GM18951 (cell line): ENCODE measurements at regions not wholly inside any gene's neighbourhood (a gene's known extent, or its start where the extent isn't known, plus 50 kb on each side); places are given as distances from the start of the nearest gene placed in this dataset.
A peak's percentile ranks its signal among the peaks of the same experiment; 100 is the strongest.

Experiments used
- POLR2A ChIP-seq: IDR thresholded peaks from 4 replicates; pipeline ENCODE4 v1.6.1; 2011; ENCODE audit warnings: mild to moderate bottlenecking; ENCODE audit not compliant: insufficient read length, insufficient read depth; ENCODE audit errors: extremely low read depth
- in situ Hi-C: fragments of 300-500 bp; cut with MboI; formaldehyde crosslinking; loops from one replicate; pipeline ENCODE4 v1.12.0; 2022; ENCODE audit warnings: low sequenced_read_pairs, mixed read lengths, inconsistent platforms; ENCODE audit not compliant: unreplicated experiment

DNA sequence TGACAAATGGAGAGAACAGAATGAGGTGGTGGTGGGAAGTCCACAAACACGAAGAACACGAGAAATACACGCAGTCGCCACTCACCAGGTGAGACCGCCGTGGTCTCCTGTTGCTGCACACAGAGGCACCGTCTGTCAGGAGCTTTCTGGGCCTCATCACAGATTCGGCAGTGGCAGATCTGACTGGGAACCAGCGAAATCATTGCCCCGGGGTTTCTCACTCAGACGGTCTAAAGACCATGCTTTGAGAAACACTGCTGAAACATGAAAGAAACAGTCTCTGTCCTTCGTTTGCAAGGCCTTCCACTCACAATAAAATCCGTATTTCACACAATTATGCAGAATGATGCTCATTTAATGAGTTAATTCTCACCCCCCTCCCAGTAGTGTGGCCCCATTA, 130.9 kb upstream of the AFDN start:
- in situ Hi-C loops: no loop called here
- TF ChIP-seq POLR2A: no peak

DNA sequence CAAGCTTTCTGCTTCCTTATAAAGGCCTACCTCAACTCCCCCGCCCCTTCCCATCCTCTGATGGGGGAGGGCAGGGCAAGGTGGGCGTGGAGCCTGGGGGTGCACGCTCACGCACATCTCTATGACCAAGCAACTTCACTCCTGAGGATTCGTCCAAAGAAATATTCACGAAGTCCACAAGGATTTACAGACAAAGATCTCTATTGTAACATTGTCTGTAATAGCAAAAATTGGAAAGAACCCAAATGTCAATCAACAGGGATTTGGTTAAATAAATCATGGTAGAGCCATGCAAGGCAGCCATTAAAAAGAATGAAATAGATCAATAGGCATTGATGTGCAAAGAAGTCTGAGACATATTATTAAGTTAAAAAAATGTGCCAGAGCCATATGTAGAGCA, 130.4 kb upstream of the AFDN start:
- in situ Hi-C loops: no loop called here
- no peak for TF ChIP-seq POLR2A

DNA sequence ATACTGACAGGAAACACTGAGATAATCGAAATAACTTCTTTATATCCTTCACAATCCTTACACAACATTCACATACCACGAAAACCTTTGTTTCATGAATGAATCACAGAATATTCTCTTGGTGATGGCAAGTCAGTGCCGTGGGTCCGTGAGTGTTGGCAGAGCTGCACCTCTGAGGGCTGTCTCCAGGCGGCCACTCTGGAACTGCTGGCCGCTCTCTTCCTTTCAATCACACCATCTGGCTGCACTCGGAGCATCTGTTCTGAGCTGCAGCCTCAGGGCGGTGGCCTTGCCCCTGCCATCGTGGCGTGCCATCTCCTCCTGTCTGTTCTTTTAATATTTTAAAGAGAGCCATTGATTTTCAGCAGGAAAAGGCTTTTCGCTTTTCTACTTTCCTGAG, 129.4 kb upstream of the AFDN start:
- no peak for TF ChIP-seq POLR2A
- in situ Hi-C loops: no loop called here

DNA sequence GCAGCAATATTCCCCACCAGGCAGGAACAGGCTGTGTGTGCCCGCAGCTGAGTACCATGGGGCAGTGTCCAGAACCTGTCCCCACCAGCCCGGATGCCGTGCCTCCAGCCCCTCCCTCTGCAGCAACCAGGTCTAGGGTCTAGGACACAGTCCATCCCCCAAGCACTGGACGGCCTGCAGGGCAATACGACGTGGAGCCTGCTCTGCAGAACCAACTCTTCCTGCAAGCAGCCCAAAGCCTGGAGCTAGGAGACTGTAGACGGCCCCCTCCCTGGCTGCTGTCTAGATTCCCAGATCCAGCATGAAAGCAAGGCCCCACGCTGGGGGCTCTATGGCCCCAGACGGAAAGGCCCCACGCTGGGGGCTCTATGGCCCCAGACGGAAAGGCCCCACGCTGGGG, 128.2 kb upstream of the AFDN start:
- TF ChIP-seq POLR2A: no peak
- in situ Hi-C loops: no loop called here

DNA sequence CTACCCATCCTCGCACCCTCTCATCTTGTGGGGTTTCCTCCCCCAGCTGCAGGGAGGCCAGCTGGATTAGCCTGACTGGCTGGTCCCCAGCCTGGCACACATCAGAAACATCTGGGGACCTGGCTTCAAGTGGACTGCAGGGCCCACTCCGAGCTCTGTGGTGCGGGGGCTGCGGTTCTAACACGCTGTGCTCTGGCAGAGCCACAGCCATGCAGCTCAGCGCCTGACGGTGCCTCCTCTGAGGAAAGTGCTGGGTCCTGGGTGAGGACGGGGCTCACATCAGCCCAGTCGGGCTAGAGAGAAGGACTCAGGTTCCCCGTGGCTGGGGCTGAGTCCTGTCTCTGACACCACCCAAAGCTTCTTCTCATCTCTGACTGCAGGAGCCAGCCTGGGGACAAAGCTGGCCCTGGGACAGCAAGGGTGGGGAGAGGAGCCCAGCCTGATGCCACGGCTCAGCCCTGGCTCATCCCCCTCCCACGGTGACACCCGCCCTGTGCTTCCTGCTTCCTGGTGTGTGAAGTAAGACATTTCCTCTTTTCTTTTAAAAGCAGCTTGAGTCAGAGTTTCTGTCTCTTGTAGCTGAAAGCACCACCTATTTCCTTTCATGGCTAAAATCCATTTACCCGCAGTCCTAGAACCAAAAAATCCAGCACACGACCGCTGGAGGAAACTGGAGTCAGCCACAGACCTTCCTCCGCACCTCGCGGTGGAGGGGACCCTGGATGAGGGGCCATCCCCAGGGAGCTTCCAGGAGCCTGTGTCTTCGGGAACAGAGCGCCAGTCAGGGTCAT, 127.4 kb upstream of the AFDN start:
- TF ChIP-seq POLR2A: peak; percentile 37
- in situ Hi-C loops: no loop called here

DNA sequence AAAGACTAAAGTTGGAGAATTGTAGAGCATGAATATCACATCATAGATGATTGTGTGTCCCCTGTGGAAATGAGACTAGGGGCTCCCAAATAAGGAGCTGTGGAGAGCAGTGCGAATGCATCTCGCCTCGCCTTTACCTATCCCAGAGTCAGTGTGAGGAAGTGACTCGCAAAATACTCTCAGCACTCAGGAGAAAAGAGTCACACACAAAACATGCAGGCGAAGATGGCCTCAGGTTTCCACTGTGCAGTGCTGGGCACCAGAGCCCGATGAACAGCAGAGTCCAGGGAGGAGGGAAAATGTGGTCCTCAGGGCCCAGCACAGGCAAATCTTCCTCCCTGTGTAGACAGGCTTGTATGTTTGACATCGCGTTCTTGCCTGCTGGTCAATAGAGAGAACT, 126.5 kb upstream of the AFDN start:
- in situ Hi-C loops: no loop called here
- no peak for TF ChIP-seq POLR2A

DNA sequence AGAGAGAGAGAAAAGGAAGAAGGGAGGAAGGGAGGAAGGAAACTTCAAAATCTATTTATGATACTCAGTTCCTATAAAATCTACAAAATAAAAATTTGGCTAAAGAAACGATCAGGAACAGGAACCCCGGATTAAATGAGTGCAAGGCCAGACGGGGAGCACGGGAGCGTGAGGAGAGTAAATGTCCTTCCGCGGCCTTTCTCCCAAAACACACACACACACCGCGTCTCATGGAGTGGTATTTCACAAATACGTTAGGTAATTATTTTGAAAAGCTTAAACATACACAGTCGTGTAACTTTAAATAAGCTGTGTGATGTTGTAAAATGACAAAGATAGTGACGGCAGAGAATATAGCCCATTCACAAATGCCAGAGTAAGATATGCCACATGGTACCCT, 125.7 kb upstream of the AFDN start:
- in situ Hi-C loops: no loop called here
- no peak for TF ChIP-seq POLR2A

DNA sequence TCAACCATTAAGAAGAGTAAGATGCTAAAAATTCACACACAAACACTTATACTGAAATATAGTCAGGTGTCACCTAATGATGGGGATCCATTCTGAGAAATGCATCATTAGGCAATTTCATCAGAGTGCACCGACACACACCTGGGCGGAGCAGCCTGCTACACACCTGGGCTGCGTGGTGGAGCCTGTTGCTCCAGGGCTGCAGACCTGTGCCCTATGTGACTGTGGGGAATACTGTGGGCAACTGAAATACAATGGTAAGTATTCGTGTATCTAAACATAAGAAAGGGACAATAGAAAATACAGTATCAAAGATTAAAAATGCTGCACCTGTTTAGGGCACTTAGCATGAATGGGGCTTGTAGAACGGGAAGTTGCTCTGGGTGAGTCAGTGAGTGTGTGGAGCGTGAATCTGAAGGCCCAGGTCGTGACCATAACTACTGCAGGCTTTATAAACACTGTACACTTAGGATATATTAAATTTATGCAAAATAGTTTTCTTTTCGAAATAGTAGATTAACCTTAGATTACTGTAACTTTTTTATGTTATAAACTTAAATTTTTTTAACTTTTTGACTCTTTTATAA, 124.4 kb upstream of the AFDN start:
- no peak for TF ChIP-seq POLR2A
- in situ Hi-C loops: no loop called here

DNA sequence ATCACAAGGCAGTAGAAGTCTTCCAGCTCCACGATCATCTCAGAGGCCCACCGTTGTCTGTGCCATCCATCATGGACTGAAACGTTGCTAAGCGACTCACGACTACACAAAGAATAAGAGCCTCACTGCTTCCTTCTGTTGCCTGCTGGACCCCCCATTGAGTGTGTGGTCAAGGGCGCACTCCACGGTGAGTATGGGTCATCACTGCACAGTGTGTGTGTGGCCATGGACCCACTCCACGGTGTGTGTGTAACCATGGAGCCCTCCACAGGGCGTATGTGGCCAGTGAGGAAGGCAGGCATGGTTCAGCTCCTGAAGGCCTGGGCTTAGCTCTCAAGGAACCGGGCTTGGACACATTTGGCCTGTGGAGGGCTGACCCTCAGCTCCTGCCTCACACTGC, 123.4 kb upstream of the AFDN start:
- no peak for TF ChIP-seq POLR2A
- in situ Hi-C loops: no loop called here

DNA sequence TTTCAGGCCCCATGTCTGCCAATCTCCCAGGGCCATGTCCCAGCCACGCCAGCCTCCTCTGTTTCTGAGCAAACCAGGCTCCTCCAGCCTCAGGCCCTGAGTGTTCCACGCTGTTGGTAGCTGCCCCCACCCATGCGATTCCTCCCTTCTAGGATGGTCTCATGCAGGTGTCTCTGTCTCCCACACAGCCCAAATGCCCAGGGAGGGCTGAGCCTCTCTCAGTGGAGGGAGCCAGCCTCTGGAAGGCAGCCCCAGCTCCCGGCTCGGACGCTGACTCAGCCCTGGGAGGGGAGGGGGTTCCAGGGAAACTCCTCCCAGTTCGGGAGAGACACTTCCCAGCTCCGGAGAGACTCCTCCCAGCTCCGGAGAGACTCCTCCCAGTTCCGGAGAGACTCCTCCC, 122.9 kb upstream of the AFDN start:
- no peak for TF ChIP-seq POLR2A
- in situ Hi-C loops: no loop called here

DNA sequence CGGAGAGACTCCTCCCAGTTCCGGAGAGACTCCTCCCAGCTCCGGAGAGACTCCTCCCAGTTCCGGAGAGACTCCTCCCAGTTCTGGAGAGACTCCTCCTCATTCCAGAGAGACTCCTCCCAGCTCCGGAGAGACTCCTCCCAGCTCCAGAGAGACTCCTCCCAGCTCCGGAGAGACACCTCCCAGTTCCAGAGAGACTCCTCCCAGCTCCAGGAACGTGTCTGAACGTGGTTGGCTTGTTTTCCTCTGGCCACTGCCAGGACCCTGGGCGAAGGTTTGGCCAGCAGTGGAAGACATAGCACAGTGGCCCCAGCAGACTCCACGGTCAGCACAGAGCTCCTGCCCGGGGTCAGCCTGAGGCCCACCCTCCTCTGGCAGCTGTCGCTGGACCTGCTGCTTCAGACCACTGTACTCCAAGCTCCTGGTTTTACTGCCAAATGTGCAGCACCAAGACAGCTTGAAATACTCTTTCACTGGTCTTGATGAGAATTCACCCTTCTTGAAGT, 122.3 kb upstream of the AFDN start:
- no peak for TF ChIP-seq POLR2A
- in situ Hi-C loops: no loop called here

DNA sequence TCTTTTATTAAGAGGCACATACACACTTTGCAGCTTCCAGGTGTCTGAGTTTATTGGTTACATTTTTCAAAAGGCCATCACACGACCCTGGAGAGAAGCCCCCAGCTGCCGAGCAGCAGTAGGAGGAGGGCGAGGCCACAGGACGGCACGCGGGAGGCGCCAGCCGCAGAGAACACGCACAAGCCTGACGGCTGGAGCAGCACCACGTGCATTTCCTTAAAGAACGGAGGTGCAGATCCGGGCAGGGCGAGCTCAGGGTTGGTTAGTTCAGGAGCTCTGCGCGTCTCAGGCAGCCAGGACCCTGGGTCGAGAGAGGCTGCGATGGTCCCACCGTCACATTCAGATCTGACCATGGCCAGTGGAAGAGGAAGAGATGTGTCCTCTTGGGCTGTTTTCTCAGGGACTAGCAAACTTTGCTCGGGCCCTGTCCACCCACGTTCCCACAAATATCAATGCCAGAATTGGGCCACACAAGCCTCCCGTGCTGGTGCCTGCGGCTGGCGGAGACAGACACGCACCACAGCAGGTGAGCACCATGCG, 121.4 kb upstream of the AFDN start:
- no peak for TF ChIP-seq POLR2A
- in situ Hi-C loops: no loop called here

DNA sequence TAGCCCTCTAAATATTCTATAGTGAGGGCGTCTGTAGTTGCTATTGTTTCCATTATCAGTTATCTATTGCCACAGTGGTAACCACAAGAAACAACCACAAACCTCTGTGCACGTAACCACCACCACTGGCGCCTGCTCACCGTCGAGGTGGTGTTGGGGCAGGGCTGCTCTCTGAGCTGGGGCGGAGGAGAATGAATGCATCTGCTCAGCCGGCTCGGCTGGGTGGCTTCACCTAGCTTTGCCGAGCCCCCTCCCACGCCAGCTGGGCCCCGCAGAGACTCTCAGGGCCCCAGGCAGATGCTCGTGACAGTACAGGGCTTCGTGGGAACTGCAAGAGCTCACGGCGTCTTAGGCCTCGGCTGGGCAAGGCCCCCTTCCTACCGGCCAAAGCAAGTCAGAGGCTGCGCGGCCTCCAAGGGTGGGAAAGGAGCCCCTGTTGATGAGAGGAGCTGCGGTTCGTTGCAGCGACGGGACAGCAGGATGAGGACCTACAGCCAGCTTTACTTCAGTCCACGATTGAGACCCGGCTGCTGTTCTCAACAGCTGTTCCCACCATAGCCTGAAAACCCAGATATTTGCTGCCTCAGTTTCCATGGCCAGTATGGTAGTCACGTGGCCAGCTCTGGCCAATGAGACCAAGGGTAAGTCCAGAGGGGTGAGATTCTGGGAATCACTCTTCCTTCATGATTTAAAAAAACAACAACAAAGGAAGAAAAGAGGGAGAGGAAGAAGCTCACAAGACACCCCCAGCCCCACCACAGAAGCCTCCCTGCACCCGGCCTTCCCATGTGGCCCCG, 120.2 kb upstream of the AFDN start:
- TF ChIP-seq POLR2A: no peak
- in situ Hi-C loops: no loop called here
